H9 (cell line): ENCODE measurements at regions not wholly inside any gene's neighbourhood (a gene's known extent, or its start where the extent isn't known, plus 50 kb on each side); places are given as distances from the start of the nearest gene placed in this dataset.
A peak's percentile ranks its signal among the peaks of the same experiment; 100 is the strongest.
"Not testable (repeated sequence)": the region's sequence is repeated elsewhere in the genome, so short reads cannot be mapped to it uniquely, and the experiment has no call there.

Experiments
- DNase-seq: peaks from one replicate; pipeline ENCODE4 v3.0.0-alpha.2; 2017
- H2AFZ ChIP-seq: one replicate; pipeline ENCODE4 v1.6.1; 2013; ENCODE audit warnings: mild to moderate bottlenecking, low read length, control low read depth, moderate library complexity
- H2AK5ac ChIP-seq: 2 replicates; pipeline ENCODE4 v1.6.1; 2013; ENCODE audit warnings: low read length, control low read depth, mixed read lengths; ENCODE audit not compliant: insufficient read length
- H2BK120ac ChIP-seq: one replicate; pipeline ENCODE4 v1.6.1; 2013; ENCODE audit warnings: low read depth, mild to moderate bottlenecking, low read length, control low read depth, inconsistent platforms; ENCODE audit not compliant: poor library complexity, severe bottlenecking
- H2BK12ac ChIP-seq: 2 replicates; pipeline ENCODE4 v1.6.1; 2013; ENCODE audit warnings: low read length, control low read depth, mixed read lengths, low read depth; ENCODE audit not compliant: insufficient read length
- H2BK15ac ChIP-seq: 2 replicates; pipeline ENCODE4 v1.6.1; 2013; ENCODE audit warnings: low read depth, low read length, control low read depth
- H2BK20ac ChIP-seq: one replicate; pipeline ENCODE4 v1.6.1; 2013; ENCODE audit warnings: low read depth, mild to moderate bottlenecking, low read length, control low read depth, inconsistent platforms; ENCODE audit not compliant: poor library complexity, severe bottlenecking
- H2BK5ac ChIP-seq: 2 replicates; pipeline ENCODE4 v1.6.1; 2013; ENCODE audit warnings: low read length, control low read depth, mixed read lengths; ENCODE audit not compliant: insufficient read length
- H3K14ac ChIP-seq: 2 replicates; pipeline ENCODE4 v1.6.1; 2013; ENCODE audit warnings: low read length, control low read depth; ENCODE audit not compliant: insufficient read depth
- H3K18ac ChIP-seq: 2 replicates; pipeline ENCODE4 v1.6.1; 2013; ENCODE audit warnings: low read depth, mild to moderate bottlenecking, mixed read lengths, low read length, control low read depth; ENCODE audit not compliant: insufficient read length
- H3K23ac ChIP-seq: 2 replicates; pipeline ENCODE4 v1.6.1; 2013; ENCODE audit warnings: low read length, control low read depth, mixed read lengths, low read depth; ENCODE audit not compliant: insufficient read length
- H3K23me2 ChIP-seq: 2 replicates; pipeline ENCODE4 v1.6.1; 2013; ENCODE audit warnings: low read depth, mild to moderate bottlenecking, mixed read lengths, low read length, control low read depth; ENCODE audit not compliant: insufficient read length, poor library complexity, severe bottlenecking
- H3K27ac ChIP-seq: 2 replicates; pipeline ENCODE4 v1.5.1; 2013; ENCODE audit warnings: low read length, control low read depth, mixed read lengths, low read depth; ENCODE audit not compliant: insufficient read length
- H3K27me3 ChIP-seq: 2 replicates; pipeline ENCODE4 v1.6.1; 2013; ENCODE audit warnings: low read length, control low read depth, inconsistent platforms; ENCODE audit not compliant: insufficient read depth
- H3K4ac ChIP-seq: 2 replicates; pipeline ENCODE4 v1.6.1; 2013; ENCODE audit warnings: low read depth, mild to moderate bottlenecking, control low read depth, inconsistent platforms, low read length, moderate library complexity
- H3K4me1 ChIP-seq: 2 replicates; pipeline ENCODE4 v1.6.1; 2013; ENCODE audit warnings: low read length, control low read depth, inconsistent platforms; ENCODE audit not compliant: insufficient read depth
- H3K4me2 ChIP-seq: 2 replicates; pipeline ENCODE4 v1.6.1; 2013; ENCODE audit warnings: low read length, control low read depth, mixed read lengths; ENCODE audit not compliant: insufficient read length, insufficient read depth
- H3K56ac ChIP-seq: 2 replicates; pipeline ENCODE4 v1.6.1; 2013; ENCODE audit warnings: low read depth, mild to moderate bottlenecking, mixed read lengths, low read length, control low read depth; ENCODE audit not compliant: insufficient read length
- H3K79me1 ChIP-seq: 2 replicates; pipeline ENCODE4 v1.6.1; 2013; ENCODE audit warnings: low read depth, mild to moderate bottlenecking, moderate library complexity, low read length, control low read depth, inconsistent platforms; ENCODE audit not compliant: insufficient read depth, poor library complexity, severe bottlenecking
- H3K79me2 ChIP-seq: 2 replicates; pipeline ENCODE4 v1.6.1; 2013; ENCODE audit warnings: low read length, control low read depth, inconsistent platforms; ENCODE audit not compliant: insufficient read depth
- H3K9ac ChIP-seq: 2 replicates; pipeline ENCODE4 v1.6.1; 2013; ENCODE audit warnings: low read length, control low read depth, mixed read lengths; ENCODE audit not compliant: insufficient read length; ENCODE audit errors: extremely low read depth
- H3K9me3 ChIP-seq: one replicate; pipeline ENCODE4 v1.6.1; 2013; ENCODE audit warnings: low read depth, low read length, inconsistent platforms; ENCODE audit not compliant: control insufficient read depth
- H3T11ph ChIP-seq: one replicate; pipeline ENCODE4 v1.6.1; 2013; ENCODE audit warnings: mild to moderate bottlenecking, low read length, control low read depth, inconsistent platforms
- H4K20me1 ChIP-seq: one replicate; pipeline ENCODE4 v1.6.1; 2013; ENCODE audit not compliant: control insufficient read depth, insufficient read length, insufficient read depth
- H4K5ac ChIP-seq: 2 replicates; pipeline ENCODE4 v1.6.1; 2013; ENCODE audit warnings: low read depth, mild to moderate bottlenecking, mixed read lengths, low read length, control low read depth; ENCODE audit not compliant: insufficient read length
- H4K8ac ChIP-seq: replicated peaks from 2 replicates; pipeline ENCODE4 v1.6.1; 2013; ENCODE audit warnings: low read length, control low read depth, mixed read lengths, low read depth; ENCODE audit not compliant: insufficient read length
- H4K91ac ChIP-seq: 2 replicates; pipeline ENCODE4 v1.6.1; 2013; ENCODE audit warnings: low read depth, mild to moderate bottlenecking, moderate library complexity, mixed read lengths, low read length, control low read depth; ENCODE audit not compliant: insufficient read length
- H3K27ac Mint-ChIP-seq, 3 experiments: 2 replicates in 2 of 3; 3 replicates in 1 of 3; pipeline ENCODE4 v1.8.0; 2020 to 2021; ENCODE audit warnings: mixed read lengths in 3 of 3, mild to moderate bottlenecking in 1 of 3, moderate library complexity in 1 of 3
- H3K27me3 Mint-ChIP-seq: 2 replicates; pipeline ENCODE4 v1.8.0; 2021; ENCODE audit warnings: low read depth, mild to moderate bottlenecking, moderate library complexity, mixed read lengths
- H3K36me3 Mint-ChIP-seq, 3 experiments: 2 replicates in 2 of 3; 3 replicates in 1 of 3; pipeline ENCODE4 v1.8.0; 2020 to 2021; ENCODE audit warnings: low read depth in 3 of 3, mixed read lengths in 3 of 3; ENCODE audit not compliant: insufficient read depth in 1 of 3
- H3K4me1 Mint-ChIP-seq, 2 experiments: 2 replicates each; pipeline ENCODE4 v1.8.0; 2020; ENCODE audit warnings: mixed read lengths in 2 of 2
- H3K4me3 Mint-ChIP-seq, 2 experiments: 2 replicates in 1 of 2; 3 replicates in 1 of 2; pipeline ENCODE4 v1.8.0; 2020 to 2021; ENCODE audit warnings: mild to moderate bottlenecking in 2 of 2, mixed read lengths in 2 of 2, moderate library complexity in 1 of 2
- H3K9me3 Mint-ChIP-seq, 2 experiments: 2 replicates in 1 of 2; 3 replicates in 1 of 2; pipeline ENCODE4 v1.8.0; 2020; ENCODE audit warnings: mild to moderate bottlenecking in 2 of 2, mixed read lengths in 2 of 2, moderate library complexity in 1 of 2
- WGBS: extraction: QIAGEN DNeasy Blood & Tissue Kit; methylation state at CpG from one replicate; pipeline ENCODE4 v1.1.7; 2013; ENCODE audit warnings: missing lambda C conversion rate, low lambda C conversion rate, mixed read lengths; ENCODE audit not compliant: insufficient read length; ENCODE audit errors: extremely low coverage; 5-methylcytosine and 5-hydroxymethylcytosine counted together
- TF ChIP-seq, protein P1 (sequence below): fragments of 200-600 bp; sonication (generic); conservative IDR thresholded peaks from 3 replicates; pipeline ENCODE4 v1.8.0; 2021; ENCODE audit warnings: antibody characterized with exemption, mild to moderate bottlenecking

DNA sequence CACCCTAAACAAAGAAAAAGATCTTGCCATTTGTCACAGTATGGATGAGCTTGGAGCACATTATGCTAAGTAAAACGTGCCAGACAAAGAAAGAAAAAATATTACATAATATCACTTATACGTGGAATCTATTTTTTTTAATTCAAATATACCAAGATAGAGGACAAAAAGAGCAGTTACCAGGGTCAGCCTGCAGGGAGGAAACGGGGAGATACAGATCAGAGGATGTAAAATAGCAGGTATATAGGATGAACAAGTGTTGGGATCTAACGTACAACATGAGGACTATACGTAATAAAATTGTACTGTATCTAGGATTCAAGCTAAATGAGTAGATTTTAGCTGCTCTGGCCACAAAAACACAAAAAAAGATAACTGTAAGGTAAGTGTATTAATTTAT, 247.5 kb downstream of the TMEM161B start:
- Mint-ChIP-seq H3K9me3 (peaks cover 0 to 2% of the 10 kb centered on the region in 2 experiments; a peak in 2 of 5 replicates), H3K4me3 (no peak overlapping the region), H3K27me3 (no peaks in the 10 kb centered on the region), H3K4me1 (no peaks in the 10 kb centered on the region), H3K36me3 (no peaks in the 10 kb centered on the region), H3K27ac (no peak overlapping the region)
- H3T11ph ChIP-seq: no peak overlapping the region
- no peak overlapping the region for H4K5ac ChIP-seq
- H2BK5ac ChIP-seq: no peak overlapping the region
- H3K23ac ChIP-seq: no peak overlapping the region
- no peak overlapping the region for H3K14ac ChIP-seq
- no peak overlapping the region for H3K4ac ChIP-seq
- no peaks in the 10 kb centered on the region for H3K4me1 ChIP-seq
- no peak overlapping the region for H2BK12ac ChIP-seq
- no peaks in the 10 kb centered on the region for H3K79me2 ChIP-seq
- no peak overlapping the region for H3K18ac ChIP-seq
- H2BK15ac ChIP-seq: no peak overlapping the region
- no peaks in the 10 kb centered on the region for H3K9me3 ChIP-seq
- no peaks in the 10 kb centered on the region for H3K23me2 ChIP-seq
- no peak overlapping the region for H2BK120ac ChIP-seq
- no peak overlapping the region for H2AK5ac ChIP-seq
- no peak overlapping the region for H2BK20ac ChIP-seq
- TF ChIP-seq, protein P1, sequence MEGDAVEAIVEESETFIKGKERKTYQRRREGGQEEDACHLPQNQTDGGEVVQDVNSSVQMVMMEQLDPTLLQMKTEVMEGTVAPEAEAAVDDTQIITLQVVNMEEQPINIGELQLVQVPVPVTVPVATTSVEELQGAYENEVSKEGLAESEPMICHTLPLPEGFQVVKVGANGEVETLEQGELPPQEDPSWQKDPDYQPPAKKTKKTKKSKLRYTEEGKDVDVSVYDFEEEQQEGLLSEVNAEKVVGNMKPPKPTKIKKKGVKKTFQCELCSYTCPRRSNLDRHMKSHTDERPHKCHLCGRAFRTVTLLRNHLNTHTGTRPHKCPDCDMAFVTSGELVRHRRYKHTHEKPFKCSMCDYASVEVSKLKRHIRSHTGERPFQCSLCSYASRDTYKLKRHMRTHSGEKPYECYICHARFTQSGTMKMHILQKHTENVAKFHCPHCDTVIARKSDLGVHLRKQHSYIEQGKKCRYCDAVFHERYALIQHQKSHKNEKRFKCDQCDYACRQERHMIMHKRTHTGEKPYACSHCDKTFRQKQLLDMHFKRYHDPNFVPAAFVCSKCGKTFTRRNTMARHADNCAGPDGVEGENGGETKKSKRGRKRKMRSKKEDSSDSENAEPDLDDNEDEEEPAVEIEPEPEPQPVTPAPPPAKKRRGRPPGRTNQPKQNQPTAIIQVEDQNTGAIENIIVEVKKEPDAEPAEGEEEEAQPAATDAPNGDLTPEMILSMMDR: peak; percentile 37; the same call in 1 of the 3 replicates
- no peak overlapping the region for H3K56ac ChIP-seq
- H3K79me1 ChIP-seq: no peaks in the 10 kb centered on the region
- H2AFZ ChIP-seq: no peak overlapping the region
- no peak overlapping the region for H4K8ac ChIP-seq
- no CpG with 5 or more reads among the region's 5 CpGs for WGBS
- no peaks in the 10 kb centered on the region for H4K20me1 ChIP-seq
- H3K4me2 ChIP-seq: no peak overlapping the region
- no peak overlapping the region for H3K27ac ChIP-seq
- no peaks in the 10 kb centered on the region for H3K27me3 ChIP-seq
- no peak overlapping the region for H4K91ac ChIP-seq
- DNase-seq: no peak
- H3K9ac ChIP-seq: no peak overlapping the region

DNA sequence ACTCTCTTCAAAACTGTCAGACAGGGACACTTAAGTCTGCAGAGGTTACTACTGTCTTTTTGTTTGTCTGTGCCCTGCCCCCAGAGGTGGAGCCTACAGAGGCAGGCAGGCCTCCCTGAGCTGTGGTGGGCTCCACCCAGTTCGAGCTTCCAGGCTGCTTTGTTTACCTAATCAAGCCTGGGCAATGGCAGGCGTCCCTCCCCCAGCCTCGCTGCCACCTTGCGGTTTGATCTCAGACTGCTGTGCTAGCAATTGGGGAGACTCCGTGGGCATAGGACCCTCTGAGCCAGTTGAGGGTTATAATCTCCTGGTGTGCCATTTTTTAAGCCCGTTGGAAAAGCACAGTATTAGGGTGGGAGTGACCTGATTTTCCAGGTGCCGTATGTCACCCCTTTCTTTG, 253.7 kb downstream of the TMEM161B start:
- H3K23ac ChIP-seq, H2BK20ac ChIP-seq, H3K18ac ChIP-seq, H4K8ac ChIP-seq, H3K27me3 Mint-ChIP-seq, DNase-seq, H3K4me2 ChIP-seq, H2BK15ac ChIP-seq, H3T11ph ChIP-seq, H3K14ac ChIP-seq, H3K4me1 ChIP-seq, H4K5ac ChIP-seq, H3K79me1 ChIP-seq, H3K27me3 ChIP-seq, H3K9me3 Mint-ChIP-seq, H3K79me2 ChIP-seq, H4K91ac ChIP-seq, H3K56ac ChIP-seq, H2AK5ac ChIP-seq, H3K36me3 Mint-ChIP-seq, H3K27ac ChIP-seq, H3K4me3 Mint-ChIP-seq, H2AFZ ChIP-seq, H3K9me3 ChIP-seq, H2BK120ac ChIP-seq, H3K4ac ChIP-seq, H3K4me1 Mint-ChIP-seq, H2BK5ac ChIP-seq, H3K23me2 ChIP-seq, H4K20me1 ChIP-seq, H3K27ac Mint-ChIP-seq, H2BK12ac ChIP-seq, H3K9ac ChIP-seq: not testable (repeated sequence)
- no CpG with 5 or more reads among the region's 7 CpGs for WGBS
